DOHH2 (cell line): ENCODE measurements at regions not wholly inside any gene's neighbourhood (a gene's known extent, or its start where the extent isn't known, plus 50 kb on each side); places are given as distances from the start of the nearest gene placed in this dataset.

Source experiments
- CTCF ChIP-seq: fragments of 200-600 bp; sonication (generic); IDR thresholded peaks from one replicate; pipeline ENCODE4 v1.5.1; 2014; ENCODE audit warnings: antibody characterized with exemption, mild to moderate bottlenecking, low read depth, low read length; ENCODE audit not compliant: poor library complexity, severe bottlenecking
- EZH2phosphoT487 ChIP-seq: fragments of 200-600 bp; sonication (generic); IDR thresholded peaks from 2 replicates; pipeline ENCODE4 v1.6.1; 2017; ENCODE audit warnings: borderline replicate concordance, mild to moderate bottlenecking, antibody characterized with exemption, low read length, moderate library complexity, mixed read lengths

- no peak for TF ChIP-seq CTCF
- TF ChIP-seq EZH2phosphoT487 = no peak
Observed at GRCh38 chr18:75502286-75502685, 74.8 kb upstream of the SMIM21 start.
